H9 (cell line): ENCODE measurements at regions not wholly inside any gene's neighbourhood (a gene's known extent, or its start where the extent isn't known, plus 50 kb on each side); places are given as distances from the start of the nearest gene placed in this dataset.

ENCODE experiments used
- DNase-seq: peaks from one replicate; pipeline ENCODE4 v3.0.0-alpha.2; 2017
- H2AFZ ChIP-seq: one replicate; pipeline ENCODE4 v1.6.1; 2013; ENCODE audit warnings: mild to moderate bottlenecking, low read length, control low read depth, moderate library complexity
- H2AK5ac ChIP-seq: 2 replicates; pipeline ENCODE4 v1.6.1; 2013; ENCODE audit warnings: low read length, control low read depth, mixed read lengths; ENCODE audit not compliant: insufficient read length
- H2BK120ac ChIP-seq: one replicate; pipeline ENCODE4 v1.6.1; 2013; ENCODE audit warnings: low read depth, mild to moderate bottlenecking, low read length, control low read depth, inconsistent platforms; ENCODE audit not compliant: poor library complexity, severe bottlenecking
- H2BK12ac ChIP-seq: 2 replicates; pipeline ENCODE4 v1.6.1; 2013; ENCODE audit warnings: low read length, control low read depth, mixed read lengths, low read depth; ENCODE audit not compliant: insufficient read length
- H2BK15ac ChIP-seq: 2 replicates; pipeline ENCODE4 v1.6.1; 2013; ENCODE audit warnings: low read depth, low read length, control low read depth
- H2BK20ac ChIP-seq: one replicate; pipeline ENCODE4 v1.6.1; 2013; ENCODE audit warnings: low read depth, mild to moderate bottlenecking, low read length, control low read depth, inconsistent platforms; ENCODE audit not compliant: poor library complexity, severe bottlenecking
- H2BK5ac ChIP-seq: 2 replicates; pipeline ENCODE4 v1.6.1; 2013; ENCODE audit warnings: low read length, control low read depth, mixed read lengths; ENCODE audit not compliant: insufficient read length
- H3K14ac ChIP-seq: 2 replicates; pipeline ENCODE4 v1.6.1; 2013; ENCODE audit warnings: low read length, control low read depth; ENCODE audit not compliant: insufficient read depth
- H3K18ac ChIP-seq: 2 replicates; pipeline ENCODE4 v1.6.1; 2013; ENCODE audit warnings: low read depth, mild to moderate bottlenecking, mixed read lengths, low read length, control low read depth; ENCODE audit not compliant: insufficient read length
- H3K23ac ChIP-seq: 2 replicates; pipeline ENCODE4 v1.6.1; 2013; ENCODE audit warnings: low read length, control low read depth, mixed read lengths, low read depth; ENCODE audit not compliant: insufficient read length
- H3K23me2 ChIP-seq: 2 replicates; pipeline ENCODE4 v1.6.1; 2013; ENCODE audit warnings: low read depth, mild to moderate bottlenecking, mixed read lengths, low read length, control low read depth; ENCODE audit not compliant: insufficient read length, poor library complexity, severe bottlenecking
- H3K27ac ChIP-seq: 2 replicates; pipeline ENCODE4 v1.5.1; 2013; ENCODE audit warnings: low read length, control low read depth, mixed read lengths, low read depth; ENCODE audit not compliant: insufficient read length
- H3K27me3 ChIP-seq: 2 replicates; pipeline ENCODE4 v1.6.1; 2013; ENCODE audit warnings: low read length, control low read depth, inconsistent platforms; ENCODE audit not compliant: insufficient read depth
- H3K4ac ChIP-seq: 2 replicates; pipeline ENCODE4 v1.6.1; 2013; ENCODE audit warnings: low read depth, mild to moderate bottlenecking, control low read depth, inconsistent platforms, low read length, moderate library complexity
- H3K4me1 ChIP-seq: 2 replicates; pipeline ENCODE4 v1.6.1; 2013; ENCODE audit warnings: low read length, control low read depth, inconsistent platforms; ENCODE audit not compliant: insufficient read depth
- H3K4me2 ChIP-seq: 2 replicates; pipeline ENCODE4 v1.6.1; 2013; ENCODE audit warnings: low read length, control low read depth, mixed read lengths; ENCODE audit not compliant: insufficient read length, insufficient read depth
- H3K56ac ChIP-seq: 2 replicates; pipeline ENCODE4 v1.6.1; 2013; ENCODE audit warnings: low read depth, mild to moderate bottlenecking, mixed read lengths, low read length, control low read depth; ENCODE audit not compliant: insufficient read length
- H3K79me1 ChIP-seq: 2 replicates; pipeline ENCODE4 v1.6.1; 2013; ENCODE audit warnings: low read depth, mild to moderate bottlenecking, moderate library complexity, low read length, control low read depth, inconsistent platforms; ENCODE audit not compliant: insufficient read depth, poor library complexity, severe bottlenecking
- H3K79me2 ChIP-seq: 2 replicates; pipeline ENCODE4 v1.6.1; 2013; ENCODE audit warnings: low read length, control low read depth, inconsistent platforms; ENCODE audit not compliant: insufficient read depth
- H3K9ac ChIP-seq: 2 replicates; pipeline ENCODE4 v1.6.1; 2013; ENCODE audit warnings: low read length, control low read depth, mixed read lengths; ENCODE audit not compliant: insufficient read length; ENCODE audit errors: extremely low read depth
- H3K9me3 ChIP-seq: one replicate; pipeline ENCODE4 v1.6.1; 2013; ENCODE audit warnings: low read depth, low read length, inconsistent platforms; ENCODE audit not compliant: control insufficient read depth
- H3T11ph ChIP-seq: one replicate; pipeline ENCODE4 v1.6.1; 2013; ENCODE audit warnings: mild to moderate bottlenecking, low read length, control low read depth, inconsistent platforms
- H4K20me1 ChIP-seq: one replicate; pipeline ENCODE4 v1.6.1; 2013; ENCODE audit not compliant: control insufficient read depth, insufficient read length, insufficient read depth
- H4K5ac ChIP-seq: 2 replicates; pipeline ENCODE4 v1.6.1; 2013; ENCODE audit warnings: low read depth, mild to moderate bottlenecking, mixed read lengths, low read length, control low read depth; ENCODE audit not compliant: insufficient read length
- H4K8ac ChIP-seq: replicated peaks from 2 replicates; pipeline ENCODE4 v1.6.1; 2013; ENCODE audit warnings: low read length, control low read depth, mixed read lengths, low read depth; ENCODE audit not compliant: insufficient read length
- H4K91ac ChIP-seq: 2 replicates; pipeline ENCODE4 v1.6.1; 2013; ENCODE audit warnings: low read depth, mild to moderate bottlenecking, moderate library complexity, mixed read lengths, low read length, control low read depth; ENCODE audit not compliant: insufficient read length
- H3K27ac Mint-ChIP-seq, 3 experiments: 2 replicates in 2 of 3; 3 replicates in 1 of 3; pipeline ENCODE4 v1.8.0; 2020 to 2021; ENCODE audit warnings: mixed read lengths in 3 of 3, mild to moderate bottlenecking in 1 of 3, moderate library complexity in 1 of 3
- H3K27me3 Mint-ChIP-seq: 2 replicates; pipeline ENCODE4 v1.8.0; 2021; ENCODE audit warnings: low read depth, mild to moderate bottlenecking, moderate library complexity, mixed read lengths
- H3K36me3 Mint-ChIP-seq, 3 experiments: 2 replicates in 2 of 3; 3 replicates in 1 of 3; pipeline ENCODE4 v1.8.0; 2020 to 2021; ENCODE audit warnings: low read depth in 3 of 3, mixed read lengths in 3 of 3; ENCODE audit not compliant: insufficient read depth in 1 of 3
- H3K4me1 Mint-ChIP-seq, 2 experiments: 2 replicates each; pipeline ENCODE4 v1.8.0; 2020; ENCODE audit warnings: mixed read lengths in 2 of 2
- H3K4me3 Mint-ChIP-seq, 2 experiments: 2 replicates in 1 of 2; 3 replicates in 1 of 2; pipeline ENCODE4 v1.8.0; 2020 to 2021; ENCODE audit warnings: mild to moderate bottlenecking in 2 of 2, mixed read lengths in 2 of 2, moderate library complexity in 1 of 2
- H3K9me3 Mint-ChIP-seq, 2 experiments: 2 replicates in 1 of 2; 3 replicates in 1 of 2; pipeline ENCODE4 v1.8.0; 2020; ENCODE audit warnings: mild to moderate bottlenecking in 2 of 2, mixed read lengths in 2 of 2, moderate library complexity in 1 of 2
- WGBS: extraction: QIAGEN DNeasy Blood & Tissue Kit; methylation state at CpG from one replicate; pipeline ENCODE4 v1.1.7; 2013; ENCODE audit warnings: missing lambda C conversion rate, low lambda C conversion rate, mixed read lengths; ENCODE audit not compliant: insufficient read length; ENCODE audit errors: extremely low coverage; 5-methylcytosine and 5-hydroxymethylcytosine counted together
- TF ChIP-seq, protein P1 (sequence below): fragments of 200-600 bp; sonication (generic); conservative IDR thresholded peaks from 3 replicates; pipeline ENCODE4 v1.8.0; 2021; ENCODE audit warnings: antibody characterized with exemption, mild to moderate bottlenecking

GRCh38 chr1:82786883-82787282 lies 986.1 kb downstream of the ADGRL2 start:
- Histone ChIP-seq H3K9me3 (no peaks in the 10 kb centered on the region), H4K8ac (no peak overlapping the region), H4K20me1 (no peaks in the 10 kb centered on the region), H3T11ph (no peak overlapping the region), H4K91ac (no peak overlapping the region), H3K27ac (no peak overlapping the region), H3K79me1 (no peaks in the 10 kb centered on the region), H3K4me1 (no peaks in the 10 kb centered on the region), H2AFZ (no peak overlapping the region), H2BK20ac (no peak overlapping the region), H3K14ac (no peak overlapping the region), H2BK5ac (no peak overlapping the region), H2AK5ac (no peak overlapping the region), H3K4me2 (no peak overlapping the region), H3K4ac (no peak overlapping the region), H3K27me3 (no peaks in the 10 kb centered on the region), H3K9ac (no peak overlapping the region), H2BK12ac (no peak overlapping the region), H3K79me2 (no peaks in the 10 kb centered on the region), H3K56ac (no peak overlapping the region), H4K5ac (no peak overlapping the region), H2BK120ac (no peak overlapping the region), H3K23ac (no peak overlapping the region), H2BK15ac (no peak overlapping the region), H3K18ac (no peak overlapping the region), H3K23me2 (no peaks in the 10 kb centered on the region)
- Mint-ChIP-seq H3K27me3 (no peaks in the 10 kb centered on the region), H3K36me3 (peaks cover 20 to 53% (median 21%) of the 10 kb centered on the region in 3 experiments), H3K9me3 (peaks cover 3 to 11% of the 10 kb centered on the region in 2 experiments; a peak in 4 of 5 replicates), H3K27ac (no peak overlapping the region), H3K4me1 (no peaks in the 10 kb centered on the region), H3K4me3 (no peak overlapping the region)
- TF ChIP-seq, protein P1, sequence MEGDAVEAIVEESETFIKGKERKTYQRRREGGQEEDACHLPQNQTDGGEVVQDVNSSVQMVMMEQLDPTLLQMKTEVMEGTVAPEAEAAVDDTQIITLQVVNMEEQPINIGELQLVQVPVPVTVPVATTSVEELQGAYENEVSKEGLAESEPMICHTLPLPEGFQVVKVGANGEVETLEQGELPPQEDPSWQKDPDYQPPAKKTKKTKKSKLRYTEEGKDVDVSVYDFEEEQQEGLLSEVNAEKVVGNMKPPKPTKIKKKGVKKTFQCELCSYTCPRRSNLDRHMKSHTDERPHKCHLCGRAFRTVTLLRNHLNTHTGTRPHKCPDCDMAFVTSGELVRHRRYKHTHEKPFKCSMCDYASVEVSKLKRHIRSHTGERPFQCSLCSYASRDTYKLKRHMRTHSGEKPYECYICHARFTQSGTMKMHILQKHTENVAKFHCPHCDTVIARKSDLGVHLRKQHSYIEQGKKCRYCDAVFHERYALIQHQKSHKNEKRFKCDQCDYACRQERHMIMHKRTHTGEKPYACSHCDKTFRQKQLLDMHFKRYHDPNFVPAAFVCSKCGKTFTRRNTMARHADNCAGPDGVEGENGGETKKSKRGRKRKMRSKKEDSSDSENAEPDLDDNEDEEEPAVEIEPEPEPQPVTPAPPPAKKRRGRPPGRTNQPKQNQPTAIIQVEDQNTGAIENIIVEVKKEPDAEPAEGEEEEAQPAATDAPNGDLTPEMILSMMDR: no peak
- no peak for DNase-seq
- WGBS: no CpG with 5 or more reads among the region's 1 CpG
